Naive thymus-derived CD4-positive, alpha-beta T cell (primary cell): ENCODE measurements at regions not wholly inside any gene's neighbourhood (a gene's known extent, or its start where the extent isn't known, plus 50 kb on each side); places are given as distances from the start of the nearest gene placed in this dataset.
"Not testable (repeated sequence)": the region's sequence is repeated elsewhere in the genome, so short reads cannot be mapped to it uniquely, and the experiment has no call there.

Experiments
- ATAC-seq: fragments of 150-1000 bp; cut with Tn5 transposase; 2 replicates; pipeline ENCODE4 v1.10.0; 2021; ENCODE audit warnings: mild to moderate bottlenecking, moderate library complexity
- CTCF ChIA-PET: fragments of 350-600 bp; sonication (Branson Sonifier 250); formaldehyde crosslinking; loops from one replicate; lab custom pipeline; 2021; ENCODE audit warnings: antibody characterized with exemption; lab: Charles Lee
- POLR2A ChIA-PET: fragments of 350-600 bp; sonication (Branson Sonifier 250); formaldehyde crosslinking; loops from one replicate; lab custom pipeline; 2021; ENCODE audit warnings: antibody characterized with exemption, inconsistent platforms; lab: Charles Lee
- DNase-seq, 9 donors: peaks; one replicate each; pipeline versions ENCODE4 v3.0.0 to v3.0.0-alpha.2; 2020 to 2022; ENCODE audit warnings: mixed read lengths in 1 of 9
- H3K27ac ChIP-seq: one replicate; pipeline ENCODE4 v1.7.0; 2013; ENCODE audit warnings: mild to moderate bottlenecking, low read depth, low read length, moderate library complexity
- H3K27me3 ChIP-seq, 2 donors: one replicate each; pipeline ENCODE4 v1.7.0; 2013; ENCODE audit warnings: low read length in 2 of 2, mild to moderate bottlenecking in 2 of 2, moderate library complexity in 2 of 2; ENCODE audit not compliant: control insufficient read depth in 2 of 2, insufficient read depth in 2 of 2
- H3K36me3 ChIP-seq, 3 experiments: 1 replicate in 2 of 3; 2 replicates in 1 of 3; pipeline ENCODE4 v1.7.0; 2013; ENCODE audit warnings: low read length in 3 of 3, mild to moderate bottlenecking in 3 of 3, moderate library complexity in 1 of 3; ENCODE audit not compliant: insufficient read depth in 3 of 3, control insufficient read depth in 2 of 3
- H3K4me1 ChIP-seq, 2 donors: one replicate each; pipeline ENCODE4 v1.7.0; 2013; ENCODE audit warnings: low read length in 2 of 2, mild to moderate bottlenecking in 2 of 2, moderate library complexity in 1 of 2; ENCODE audit not compliant: control insufficient read depth in 2 of 2, insufficient read depth in 2 of 2
- H3K4me3 ChIP-seq: 2 replicates; pipeline ENCODE4 v1.7.0; 2013; ENCODE audit warnings: mild to moderate bottlenecking, low read length
- H3K9me3 ChIP-seq, 3 experiments: 1 replicate in 2 of 3; 2 replicates in 1 of 3; pipeline ENCODE4 v1.7.0; 2013; ENCODE audit warnings: low read length in 3 of 3; ENCODE audit not compliant: control insufficient read depth in 2 of 3
- H3K27ac Mint-ChIP-seq, 9 donors: one replicate each; pipeline ENCODE4 v1.8.0; 2020 to 2022; ENCODE audit warnings: mixed read lengths in 9 of 9, mild to moderate bottlenecking in 8 of 9, moderate library complexity in 5 of 9, inconsistent platforms in 2 of 9
- H3K27me3 Mint-ChIP-seq, 5 donors: one replicate each; pipeline ENCODE4 v1.8.0; 2021 to 2022; ENCODE audit warnings: mixed read lengths in 5 of 5, mild to moderate bottlenecking in 1 of 5
- H3K36me3 Mint-ChIP-seq, 5 donors: one replicate each; pipeline ENCODE4 v1.8.0; 2020 to 2022; ENCODE audit warnings: mixed read lengths in 5 of 5, mild to moderate bottlenecking in 3 of 5, inconsistent platforms in 1 of 5
- H3K4me1 Mint-ChIP-seq, 7 donors: one replicate each; pipeline ENCODE4 v1.8.0; 2020 to 2022; ENCODE audit warnings: mixed read lengths in 7 of 7, mild to moderate bottlenecking in 3 of 7, inconsistent platforms in 1 of 7
- H3K4me3 Mint-ChIP-seq, 10 donors: one replicate each; pipeline ENCODE4 v1.8.0; 2020 to 2022; ENCODE audit warnings: mild to moderate bottlenecking in 10 of 10, mixed read lengths in 10 of 10, moderate library complexity in 6 of 10, inconsistent platforms in 2 of 10
- H3K9me3 Mint-ChIP-seq, 11 donors: one replicate each; pipeline ENCODE4 v1.8.0; 2020 to 2022; ENCODE audit warnings: mixed read lengths in 11 of 11, mild to moderate bottlenecking in 4 of 11, inconsistent platforms in 1 of 11, moderate library complexity in 1 of 11
- intact Hi-C, 2 donors: fragments of 100-400 bp; cut with micrococcal nuclease; formaldehyde crosslinking; loops; one replicate each; pipeline ENCODE4 v1.15.1; 2023

- Mint-ChIP-seq H3K4me3 (no peak overlapping the region), H3K27me3 (no peaks in the 10 kb centered on the region), H3K4me1 (no peaks in the 10 kb centered on the region), H3K36me3 (no peaks in the 10 kb centered on the region), H3K27ac (no peak overlapping the region), H3K9me3 (peaks cover 0 to 8% (median 3%) of the 10 kb centered on the region in 11 donors)
- ATAC-seq: no peak
- Histone ChIP-seq H3K4me3 (no peak overlapping the region), H3K4me1 (no peaks in the 10 kb centered on the region), H3K27me3 (no peaks in the 10 kb centered on the region), H3K9me3 (no peaks in the 10 kb centered on the region), H3K27ac (no peak overlapping the region), H3K36me3 (no peaks in the 10 kb centered on the region)
- CTCF ChIA-PET: no interaction called here
- intact Hi-C loops: no loop called here
- no peak for DNase-seq
- POLR2A ChIA-PET: no interaction called here
These were observed 243.4 kb upstream of the KCNN2 start for GRCh38 chr5:114118511-114118910.

- Histone ChIP-seq H3K36me3 (no peaks in the 10 kb centered on the region), H3K27me3 (no peaks in the 10 kb centered on the region), H3K27ac (no peak overlapping the region), H3K4me3 (no peak overlapping the region), H3K4me1 (no peaks in the 10 kb centered on the region), H3K9me3 (no peaks in the 10 kb centered on the region)
- no peaks in the 10 kb centered on the region for H3K4me1 Mint-ChIP-seq
- H3K4me3 Mint-ChIP-seq: no peak overlapping the region
- POLR2A ChIA-PET: no interaction called here
- no peaks in the 10 kb centered on the region for H3K27me3 Mint-ChIP-seq
- intact Hi-C loops: no loop called here
- H3K27ac Mint-ChIP-seq: no peak overlapping the region
- peaks cover 0 to 12% (median 3%) of the 10 kb centered on the region in 11 donors for H3K9me3 Mint-ChIP-seq
- H3K36me3 Mint-ChIP-seq: no peaks in the 10 kb centered on the region
- CTCF ChIA-PET: no interaction called here
- no peak for ATAC-seq
- DNase-seq: no peak
These were observed 241.7 kb upstream of the KCNN2 start for GRCh38 chr5:114120166-114120565.

GRCh38 chr5:114122852-114123251 lies 239.0 kb upstream of the KCNN2 start:
- DNase-seq: no peak
- Mint-ChIP-seq H3K36me3 (no peaks in the 10 kb centered on the region), H3K9me3 (peaks cover 0 to 7% (median 2%) of the 10 kb centered on the region in 11 donors), H3K4me1 (no peaks in the 10 kb centered on the region), H3K27me3 (no peaks in the 10 kb centered on the region), H3K4me3 (no peak overlapping the region), H3K27ac (no peak overlapping the region)
- no peak overlapping the region for H3K27ac ChIP-seq
- no peaks in the 10 kb centered on the region for H3K27me3 ChIP-seq
- ChIA-PET CTCF (no interaction called here), POLR2A (no interaction called here)
- no peaks in the 10 kb centered on the region for H3K9me3 ChIP-seq
- H3K36me3 ChIP-seq: no peaks in the 10 kb centered on the region
- H3K4me3 ChIP-seq: no peak overlapping the region
- ATAC-seq: no peak
- no peaks in the 10 kb centered on the region for H3K4me1 ChIP-seq
- intact Hi-C loops: no loop called here

- H3K9me3 Mint-ChIP-seq: peaks cover 0 to 10% (median 2%) of the 10 kb centered on the region in 11 donors
- ChIA-PET CTCF (no interaction called here), POLR2A (no interaction called here)
- no peaks in the 10 kb centered on the region for H3K4me1 ChIP-seq
- no peak overlapping the region for H3K27ac ChIP-seq
- no peaks in the 10 kb centered on the region for H3K36me3 Mint-ChIP-seq
- DNase-seq (no peak), ATAC-seq (no peak)
- no peaks in the 10 kb centered on the region for H3K27me3 Mint-ChIP-seq
- no peak overlapping the region for H3K27ac Mint-ChIP-seq
- no peaks in the 10 kb centered on the region for H3K4me1 Mint-ChIP-seq
- no peak overlapping the region for H3K4me3 Mint-ChIP-seq
- no peaks in the 10 kb centered on the region for H3K36me3 ChIP-seq
- intact Hi-C loops: no loop called here
- no peak overlapping the region for H3K4me3 ChIP-seq
- H3K9me3 ChIP-seq: no peaks in the 10 kb centered on the region
- H3K27me3 ChIP-seq: no peaks in the 10 kb centered on the region
These were observed 238.2 kb upstream of the KCNN2 start for GRCh38 chr5:114123654-114124053.

GRCh38 chr5:114146398-114146797 lies 215.5 kb upstream of the KCNN2 start:
- no peak for ATAC-seq
- H3K36me3 Mint-ChIP-seq: peaks cover 0 to 16% (median 0%) of the 10 kb centered on the region in 5 donors
- POLR2A ChIA-PET: no interaction called here
- H3K27me3 Mint-ChIP-seq: peaks cover 0 to 5% (median 0%) of the 10 kb centered on the region in 5 donors
- H3K4me3 Mint-ChIP-seq: no peak overlapping the region
- H3K27me3 ChIP-seq: no peaks in the 10 kb centered on the region
- H3K36me3 ChIP-seq: no peaks in the 10 kb centered on the region
- H3K27ac Mint-ChIP-seq: no peak overlapping the region
- no peaks in the 10 kb centered on the region for H3K4me1 ChIP-seq
- intact Hi-C loops: no loop called here
- no peak overlapping the region for H3K27ac ChIP-seq
- H3K4me1 Mint-ChIP-seq: no peaks in the 10 kb centered on the region
- H3K9me3 Mint-ChIP-seq: peaks cover 2 to 46% (median 25%) of the 10 kb centered on the region in 11 donors
- H3K4me3 ChIP-seq: no peak overlapping the region
- CTCF ChIA-PET: no interaction called here
- DNase-seq: no peak
- peaks cover 0 to 7% (median 0%) of the 10 kb centered on the region in 3 experiments for H3K9me3 ChIP-seq

GRCh38 chr5:114148253-114148652 lies 213.6 kb upstream of the KCNN2 start:
- no peaks in the 10 kb centered on the region for H3K4me1 Mint-ChIP-seq
- DNase-seq (no peak), ATAC-seq (no peak)
- no peak overlapping the region for H3K27ac ChIP-seq
- intact Hi-C loops: no loop called here
- H3K27me3 Mint-ChIP-seq: peaks cover 0 to 5% (median 0%) of the 10 kb centered on the region in 5 donors
- CTCF ChIA-PET: no interaction called here
- POLR2A ChIA-PET: no interaction called here
- peaks cover 4 to 48% (median 32%) of the 10 kb centered on the region in 11 donors for H3K9me3 Mint-ChIP-seq
- no peaks in the 10 kb centered on the region for H3K27me3 ChIP-seq
- no peak overlapping the region for H3K4me3 ChIP-seq
- H3K9me3 ChIP-seq: peaks cover 0 to 7% (median 0%) of the 10 kb centered on the region in 3 experiments
- H3K4me1 ChIP-seq: no peaks in the 10 kb centered on the region
- H3K36me3 Mint-ChIP-seq: peaks cover 0 to 20% (median 0%) of the 10 kb centered on the region in 5 donors
- no peak overlapping the region for H3K27ac Mint-ChIP-seq
- H3K4me3 Mint-ChIP-seq: no peak overlapping the region
- H3K36me3 ChIP-seq: no peaks in the 10 kb centered on the region

GRCh38 chr5:114148728-114149127 lies 213.1 kb upstream of the KCNN2 start:
- H3K4me3 Mint-ChIP-seq, POLR2A ChIA-PET: not testable (repeated sequence)
- H3K36me3 Mint-ChIP-seq: peaks cover 0 to 20% (median 0%) of the 10 kb centered on the region in 5 donors

More at GRCh38 chr5:114148728-114149127, 213.1 kb upstream of the KCNN2 start:
- H3K4me1 Mint-ChIP-seq, DNase-seq, H3K27me3 Mint-ChIP-seq, H3K27me3 ChIP-seq, H3K27ac Mint-ChIP-seq, H3K36me3 ChIP-seq, H3K4me3 ChIP-seq, CTCF ChIA-PET, H3K4me1 ChIP-seq, H3K9me3 ChIP-seq, ATAC-seq, H3K27ac ChIP-seq, intact Hi-C loops: not testable (repeated sequence)
- H3K9me3 Mint-ChIP-seq: peaks cover 4 to 47% (median 32%) of the 10 kb centered on the region in 11 donors
